ENCODE measurements at regions not wholly inside any gene's neighbourhood (a gene's known extent, or its start where the extent isn't known, plus 50 kb on each side); places are given as distances from the start of the nearest gene placed in this dataset.
"Not testable (repeated sequence)": the region's sequence is repeated elsewhere in the genome, so short reads cannot be mapped to it uniquely, and the experiment has no call there.

GRCh38 chr3:177483182-177483967 is 286.1 kb upstream of the TBL1XR1 start:
- no peak for DNase-seq

DNA sequence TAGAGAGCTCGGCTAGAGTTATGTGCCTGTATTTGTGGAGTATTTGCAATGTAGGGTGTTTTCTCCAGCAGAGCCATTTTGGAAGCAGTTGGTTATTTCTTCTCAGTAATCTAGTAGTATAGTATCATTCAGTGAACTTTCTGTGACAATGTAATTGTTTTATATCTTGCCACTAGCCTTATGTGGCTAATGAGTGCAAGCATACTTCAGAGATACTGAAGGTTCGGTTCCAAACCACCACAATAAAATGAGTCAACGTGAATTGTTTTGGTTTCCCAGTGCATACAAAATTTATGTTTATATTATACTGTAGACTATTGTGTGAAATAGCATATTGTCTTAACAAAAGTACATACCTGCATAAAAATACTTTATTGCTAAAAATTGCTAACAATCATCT is 286.9 kb upstream of the TBL1XR1 start:
- DNase-seq = no peak

DNA sequence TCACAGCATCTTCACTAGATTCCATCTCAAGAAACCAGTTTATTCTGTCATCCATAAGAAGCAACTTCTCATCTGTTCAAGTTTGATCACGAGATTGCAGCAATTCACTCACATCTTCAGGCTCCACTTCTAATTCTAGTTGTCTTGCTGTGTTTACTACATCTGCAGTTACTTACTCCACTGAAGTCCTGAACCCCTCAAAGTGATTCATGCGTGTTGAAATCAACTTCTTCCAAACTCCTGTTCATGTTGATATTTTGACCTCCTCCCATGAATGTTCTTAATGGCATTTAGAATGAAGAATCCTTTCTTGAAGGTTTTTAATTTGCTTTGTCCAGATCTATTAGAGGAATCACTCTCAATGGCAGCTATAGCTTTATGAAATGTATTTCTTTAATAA is 287.6 kb upstream of the TBL1XR1 start:
- no peak for DNase-seq

- no peak for DNase-seq
These were observed 290.4 kb upstream of the TBL1XR1 start for GRCh38 chr3:177487635-177488186.

DNA sequence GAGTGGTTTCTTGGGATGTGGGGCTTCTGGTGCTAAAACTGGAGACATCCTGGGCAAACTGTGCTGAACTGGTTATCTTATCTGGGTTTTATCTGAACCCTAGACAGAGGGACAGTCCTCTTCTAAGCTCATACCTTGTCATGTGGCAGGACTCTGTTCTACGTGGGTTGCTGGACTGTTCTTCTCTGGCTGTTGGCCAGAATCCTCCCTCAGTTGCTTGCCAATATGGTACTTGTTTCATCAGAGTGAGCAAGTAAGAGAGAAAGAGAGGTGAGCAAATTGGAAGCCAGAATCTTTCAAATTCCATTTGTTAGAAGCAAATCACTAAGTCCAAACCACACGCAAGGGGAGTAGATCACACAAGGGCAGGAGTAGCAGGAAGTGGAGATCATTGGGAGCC is 291.5 kb upstream of the TBL1XR1 start:
- DNase-seq = no peak

DNA sequence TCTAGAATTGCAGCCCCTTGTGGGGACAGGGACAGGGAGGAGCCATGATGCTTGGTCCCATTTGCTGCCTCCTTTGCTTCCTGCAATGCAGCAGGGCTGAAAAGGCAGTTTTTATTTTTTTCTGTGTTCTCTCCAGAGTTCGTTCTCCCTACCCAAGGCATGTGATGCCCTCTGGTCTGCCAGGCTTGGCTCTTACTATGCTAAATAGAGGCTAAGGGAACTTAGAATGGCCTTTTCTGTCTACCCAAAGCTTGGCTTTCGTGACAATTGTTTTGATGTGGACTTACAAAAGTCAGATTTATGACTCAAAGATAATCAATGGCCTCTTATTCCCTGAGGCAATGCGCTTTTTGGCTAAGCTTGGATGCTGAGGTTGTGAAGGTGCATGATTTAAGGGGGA is 293.3 kb upstream of the TBL1XR1 start:
- DNase-seq = no peak

GRCh38 chr3:177491296-177492032 is 294.2 kb upstream of the TBL1XR1 start:
- DNase-seq = no peak

GRCh38 chr3:177493091-177493490 is 295.8 kb upstream of the TBL1XR1 start:
- DNase-seq = no peak

- no peak for DNase-seq
These were observed 296.9 kb upstream of the TBL1XR1 start for GRCh38 chr3:177494216-177494615.

DNA sequence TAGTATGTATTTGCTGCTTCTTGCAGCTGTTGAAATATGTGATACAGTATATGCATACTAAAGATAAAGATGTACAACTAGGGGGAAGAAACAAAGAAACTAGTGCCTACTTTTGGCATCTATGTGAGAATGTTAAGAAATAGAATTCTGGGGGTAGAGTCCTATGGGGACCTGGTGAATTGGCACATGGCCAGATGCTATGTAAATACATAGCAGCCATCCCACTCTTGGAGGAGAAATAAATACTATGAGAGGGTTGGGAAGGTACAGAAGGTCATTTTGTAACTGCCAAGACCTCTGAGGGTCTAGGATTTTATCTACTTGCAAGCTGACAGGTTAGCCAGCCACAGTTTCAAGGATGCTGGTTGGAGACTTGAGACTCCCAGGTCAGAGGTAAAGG is 298.3 kb upstream of the TBL1XR1 start:
- DNase-seq = no peak

GRCh38 chr3:177498037-177498857 is 301.0 kb upstream of the TBL1XR1 start:
- DNase-seq = no peak

DNA sequence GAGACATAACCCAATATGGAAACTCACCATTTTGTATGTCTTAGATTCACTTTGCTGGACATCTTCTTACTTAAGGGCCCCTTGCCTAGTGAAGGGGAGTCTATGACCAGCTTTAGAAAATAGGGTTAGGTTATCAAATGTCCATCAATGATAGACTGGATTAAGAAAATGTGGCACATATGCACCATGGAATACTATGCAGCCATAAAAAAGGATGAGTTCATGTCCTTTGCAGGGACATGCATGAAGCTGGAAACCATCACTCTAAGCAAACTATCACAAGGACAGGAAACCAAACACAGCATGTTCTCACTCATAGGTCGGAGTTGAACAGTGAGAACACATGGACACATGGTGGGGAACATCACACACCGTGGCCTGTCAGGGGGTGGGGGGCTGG is 301.8 kb upstream of the TBL1XR1 start:
- not testable (repeated sequence) for DNase-seq

DNA sequence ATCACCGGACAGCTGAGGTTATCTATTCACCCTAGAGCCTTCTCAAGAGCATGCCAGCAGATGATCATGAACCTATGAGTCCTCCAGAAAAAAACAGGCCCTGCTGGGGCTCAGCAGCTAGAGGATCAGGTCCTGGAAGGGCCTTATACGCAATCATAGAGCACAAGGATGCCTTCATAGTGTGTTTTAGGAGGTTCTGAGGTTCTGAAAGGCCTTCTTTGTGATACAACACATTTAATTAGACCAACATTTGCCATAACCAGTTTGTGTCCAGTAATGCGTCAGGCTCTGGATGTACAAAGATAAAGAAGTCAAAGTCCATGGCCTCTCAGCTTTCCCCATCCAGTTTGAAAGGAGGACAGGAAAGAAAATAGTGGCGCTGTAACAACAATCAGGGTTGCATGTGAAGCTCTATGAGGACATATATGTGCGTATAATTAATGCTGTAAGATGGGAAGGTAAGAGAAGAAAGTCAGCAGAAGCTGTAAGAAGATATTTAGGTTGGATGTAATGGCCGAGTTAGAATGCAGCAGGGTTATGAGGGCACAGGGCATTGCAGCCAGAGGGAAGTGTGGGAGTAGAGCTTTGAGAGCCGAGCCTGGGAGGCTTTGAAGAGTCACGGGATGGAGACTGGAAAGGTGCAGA is 302.6 kb upstream of the TBL1XR1 start:
- no peak for DNase-seq

DNA sequence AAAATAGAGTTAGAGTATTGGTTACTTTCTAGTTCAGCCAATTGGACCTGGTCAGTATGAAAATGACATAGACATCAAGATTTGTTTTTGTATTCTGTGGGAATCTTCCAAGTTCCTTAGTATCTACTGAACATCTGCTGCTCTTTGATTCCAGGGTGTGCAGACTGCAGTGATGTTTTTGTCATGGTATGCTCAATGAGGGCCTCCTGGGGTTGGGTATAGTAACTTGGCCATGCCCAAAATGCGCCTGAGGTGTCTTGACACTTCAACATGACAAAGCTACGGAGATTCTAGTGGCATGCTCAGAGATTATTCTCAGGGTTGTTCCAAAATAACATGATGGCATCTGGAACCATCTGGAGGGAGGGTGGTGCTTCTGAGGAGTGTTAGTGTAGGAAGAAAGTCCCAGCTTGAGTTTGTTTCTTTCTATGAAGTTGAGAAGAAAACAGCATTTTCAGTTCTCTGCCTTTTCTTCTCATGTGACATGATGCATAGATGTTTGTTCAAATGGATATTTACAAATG is 313.5 kb upstream of the TBL1XR1 start:
- DNase-seq = no peak

DNA sequence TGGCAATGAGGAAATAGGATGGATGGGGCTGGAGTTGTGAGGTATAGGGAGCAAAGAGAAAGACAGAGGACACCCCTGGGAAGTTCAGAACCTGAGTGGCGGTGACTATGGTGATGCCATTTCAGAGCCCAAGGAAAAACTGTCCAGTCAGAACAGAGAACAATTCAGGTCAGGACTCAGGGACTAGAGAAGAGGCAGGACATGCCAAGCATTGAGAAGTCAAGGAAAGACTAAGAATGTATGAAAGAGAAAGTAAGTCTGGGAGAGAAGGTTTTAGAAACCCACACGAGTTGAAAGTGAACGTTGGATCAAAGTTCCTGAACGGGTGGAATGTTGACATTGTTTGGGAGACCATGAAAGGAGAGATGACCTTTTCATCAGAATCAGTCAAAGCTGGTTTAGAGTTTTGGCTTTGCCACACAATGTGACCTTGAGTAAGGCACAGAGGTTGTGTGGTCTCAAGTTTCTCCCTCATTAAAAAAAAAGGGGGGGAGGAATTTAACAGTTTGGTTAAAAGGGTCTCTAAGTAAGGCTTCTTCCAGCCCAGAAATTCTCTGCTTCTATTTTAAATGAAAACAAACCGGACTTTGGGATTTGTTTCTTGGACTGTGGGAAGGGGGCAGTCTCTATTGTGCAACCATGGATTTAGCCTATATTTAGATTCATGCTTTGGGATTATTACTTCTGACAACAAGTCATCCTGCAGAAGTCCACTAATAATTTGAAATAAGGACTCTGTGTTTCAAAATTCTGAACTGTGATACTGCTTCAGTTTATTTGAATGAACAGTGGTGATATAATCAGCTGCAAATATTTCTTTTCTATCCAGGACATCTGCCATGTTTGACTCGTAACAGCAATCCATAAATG is 315.9 kb upstream of the TBL1XR1 start:
- no peak for DNase-seq

GRCh38 chr3:177513815-177514610 is 316.7 kb upstream of the TBL1XR1 start:
- no peak for DNase-seq

DNA sequence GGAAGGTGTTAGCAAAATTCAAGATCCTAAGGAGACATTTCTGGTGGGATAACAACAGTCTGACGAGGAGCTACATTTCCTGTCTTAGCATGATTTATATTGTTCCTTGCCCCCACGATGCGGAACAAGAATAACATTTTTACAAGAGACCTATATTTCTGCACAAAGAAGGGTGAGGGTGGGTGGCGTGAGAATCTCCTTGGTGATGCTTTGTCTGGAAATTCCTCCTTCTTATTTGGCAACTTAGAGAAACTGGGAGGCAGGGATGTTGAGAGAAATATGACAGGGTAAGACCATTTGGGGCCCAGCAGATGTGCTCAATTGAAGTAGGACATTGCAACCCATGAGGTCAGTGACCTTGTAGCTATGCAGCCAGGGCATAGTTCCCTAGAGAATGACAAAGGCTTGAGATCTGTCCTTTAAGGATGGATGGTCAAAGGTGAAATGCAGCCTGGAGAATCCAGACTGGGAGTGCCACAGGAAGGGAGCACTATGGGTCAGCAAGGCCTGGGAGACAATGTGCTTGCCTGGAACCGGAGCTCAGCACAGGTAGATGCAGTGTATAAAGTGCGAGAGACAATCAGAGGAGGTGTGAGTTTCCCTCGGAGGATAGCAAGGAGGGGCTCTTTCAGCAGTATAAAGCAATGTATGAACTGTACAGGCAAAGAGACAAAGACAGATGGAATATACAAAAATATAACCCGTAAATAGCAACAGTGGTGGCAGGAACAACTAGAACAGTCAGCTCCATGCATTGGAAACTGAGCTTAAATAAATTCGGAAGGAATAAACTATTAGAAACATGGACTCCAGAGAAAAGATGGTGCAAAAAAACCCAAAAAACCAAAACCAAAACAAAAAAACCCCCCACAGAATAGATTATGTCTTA is 317.6 kb upstream of the TBL1XR1 start:
- no peak for DNase-seq

DNA sequence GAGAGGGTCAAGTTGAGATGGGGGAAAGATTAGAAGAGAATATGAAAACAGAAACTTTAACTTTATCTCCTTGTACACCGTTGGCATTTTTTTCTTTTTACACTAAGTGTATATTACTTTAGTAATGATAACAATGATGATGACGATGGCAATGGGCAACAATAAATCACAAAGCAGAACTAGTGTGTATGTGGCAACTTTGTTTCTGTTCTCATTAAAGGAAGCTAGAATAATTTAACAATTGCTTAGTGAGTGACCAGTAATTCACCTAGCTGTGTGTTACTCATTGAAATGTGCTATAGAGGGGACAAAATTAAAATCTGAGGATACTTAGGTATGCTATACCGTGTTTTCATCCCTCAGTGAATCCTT is 318.5 kb upstream of the TBL1XR1 start:
- DNase-seq = no peak

DNA sequence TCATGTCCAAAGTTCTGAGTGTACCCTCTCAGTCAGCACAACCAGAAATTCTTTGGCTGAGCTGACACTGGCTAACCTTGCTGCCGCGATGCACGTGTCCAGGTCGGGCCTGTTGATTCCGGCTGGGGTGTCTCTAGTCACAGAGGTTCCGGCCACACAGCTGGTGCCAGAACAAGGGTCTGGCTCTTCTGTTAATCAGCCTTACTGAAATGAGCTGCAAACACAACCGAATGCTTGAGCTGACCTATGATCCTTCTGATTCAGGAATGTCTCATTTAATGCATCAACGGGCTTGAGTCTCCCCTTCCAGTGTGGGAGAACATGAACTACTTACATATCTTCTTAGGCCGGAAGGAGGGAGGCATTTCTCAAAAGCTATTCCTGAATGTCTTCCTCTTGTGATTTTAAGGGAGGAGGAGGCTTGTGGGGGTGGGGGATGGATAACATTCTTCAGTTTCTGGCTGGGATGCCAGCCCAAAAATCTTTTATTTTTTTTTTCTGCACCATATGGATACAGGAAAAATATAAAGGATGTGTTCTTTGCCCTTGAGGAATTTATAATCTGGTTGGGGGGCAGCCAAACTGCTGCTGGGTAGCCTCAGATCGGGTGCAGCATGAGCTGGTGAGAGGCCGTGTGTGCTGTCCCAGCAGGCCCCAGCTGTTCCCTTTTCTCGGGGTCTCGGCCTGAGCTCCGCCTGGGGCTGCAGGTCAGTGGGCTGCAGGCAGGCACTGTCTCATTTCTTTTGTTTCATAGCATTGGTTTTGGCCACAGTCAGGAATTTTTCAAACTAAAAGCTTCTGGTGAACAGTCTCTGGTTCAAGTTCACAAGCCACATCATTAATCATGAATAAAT is 319.1 kb upstream of the TBL1XR1 start:
- no peak for DNase-seq

Measured in stimulated activated CD4-positive, alpha-beta T cell treated with anti-CD3 and anti-CD28 coated beads, Interleukin-4, amount 100 ng/mL, for 1 hour (primary cell).